T-cell (primary cell): ENCODE measurements at regions not wholly inside any gene's neighbourhood (a gene's known extent, or its start where the extent isn't known, plus 50 kb on each side); places are given as distances from the start of the nearest gene placed in this dataset.

Source experiments
- ATAC-seq, 4 experiments: fragments of 200-7000 bp in 3 of 4; fragments of 150-1000 bp in 1 of 4; cut with Tn5 transposase; replicated peaks in 1 of 4; 1 replicate in 3 of 4; 2 replicates in 1 of 4; pipeline ENCODE4 v1.10.0; 2021; ENCODE audit warnings: moderate library complexity in 3 of 4, mild to moderate bottlenecking in 2 of 4, moderate number of reproducible peaks in 1 of 4
- CTCF ChIA-PET, 2 donors: fragments of 300-600 bp; sonication (Branson Sonifier 250); formaldehyde crosslinking; loops; one replicate each; lab custom pipeline; 2022; ENCODE audit warnings: antibody characterized with exemption in 2 of 2; lab: Charles Lee
- POLR2A ChIA-PET, 2 donors: fragments of 300-600 bp; sonication (Branson Sonifier 250); formaldehyde crosslinking; loops; one replicate each; lab custom pipeline; 2022; ENCODE audit warnings: antibody characterized with exemption in 2 of 2; lab: Charles Lee
- DNase-seq, 35 experiments: peaks; one replicate each; pipeline versions ENCODE4 v3.0.0 to v3.0.0-alpha.2; 2013 to 2023
- H3K27ac ChIP-seq: one replicate; pipeline ENCODE4 v1.5.1; 2013; ENCODE audit warnings: low read length
- H3K27me3 ChIP-seq, 2 experiments: replicated peaks in 1 of 2; 1 replicate in 1 of 2; 2 replicates in 1 of 2; pipeline versions ENCODE4 v1.6.1 to v1.7.0; 2013; ENCODE audit warnings: low read length in 1 of 2, mixed read lengths in 1 of 2; ENCODE audit not compliant: control insufficient read depth in 2 of 2, insufficient read depth in 2 of 2; ENCODE audit errors: extremely low read depth in 1 of 2
- H3K36me3 ChIP-seq, 2 donors: 1 replicate in 1 of 2; 2 replicates in 1 of 2; pipeline versions ENCODE4 v1.6.1 to v1.7.0; 2013; ENCODE audit warnings: low read length in 1 of 2; ENCODE audit not compliant: control insufficient read depth in 2 of 2, insufficient read depth in 1 of 2; ENCODE audit errors: extremely low read depth in 1 of 2
- H3K4me1 ChIP-seq, 2 experiments: 1 replicate in 1 of 2; 2 replicates in 1 of 2; pipeline versions ENCODE4 v1.6.1 to v1.7.0; 2013; ENCODE audit warnings: low read length in 2 of 2, mixed read lengths in 1 of 2; ENCODE audit not compliant: insufficient read depth in 2 of 2, control insufficient read depth in 1 of 2; ENCODE audit errors: extremely low read depth in 1 of 2
- H3K4me3 ChIP-seq, 2 donors: 1 replicate in 1 of 2; 2 replicates in 1 of 2; pipeline versions ENCODE4 v1.5.1 to v1.7.0; 2013; ENCODE audit warnings: mild to moderate bottlenecking in 2 of 2, low read length in 1 of 2, moderate library complexity in 1 of 2; ENCODE audit not compliant: control insufficient read depth in 1 of 2; ENCODE audit errors: extremely low read depth in 1 of 2
- H3K9me3 ChIP-seq: 2 replicates; pipeline ENCODE4 v1.7.0; 2013
- H3K27ac Mint-ChIP-seq, 2 donors: one replicate each; pipeline ENCODE4 v1.8.0; 2020 to 2021; ENCODE audit warnings: mild to moderate bottlenecking in 2 of 2, mixed read lengths in 2 of 2
- H3K27me3 Mint-ChIP-seq, 2 donors: one replicate each; pipeline ENCODE4 v1.8.0; 2021 to 2022; ENCODE audit warnings: mixed read lengths in 2 of 2
- H3K36me3 Mint-ChIP-seq: one replicate; pipeline ENCODE4 v1.8.0; 2021; ENCODE audit warnings: mixed read lengths
- H3K4me1 Mint-ChIP-seq, 3 donors: one replicate each; pipeline ENCODE4 v1.8.0; 2020 to 2022; ENCODE audit warnings: mixed read lengths in 3 of 3, mild to moderate bottlenecking in 1 of 3
- H3K4me3 Mint-ChIP-seq, 3 donors: one replicate each; pipeline ENCODE4 v1.8.0; 2020 to 2022; ENCODE audit warnings: mild to moderate bottlenecking in 3 of 3, mixed read lengths in 3 of 3, moderate library complexity in 3 of 3
- H3K9me3 Mint-ChIP-seq, 3 donors: one replicate each; pipeline ENCODE4 v1.8.0; 2020 to 2022; ENCODE audit warnings: mixed read lengths in 3 of 3
- WGBS: methylation state at CpG from one replicate; pipeline ENCODE4 v1.1.5; 2013; ENCODE audit warnings: missing lambda C conversion rate; ENCODE audit not compliant: insufficient coverage; 5-methylcytosine and 5-hydroxymethylcytosine counted together

- H3K4me1 ChIP-seq: no peaks in the 10 kb centered on the region
- H3K36me3 ChIP-seq: no peaks in the 10 kb centered on the region
- H3K27ac Mint-ChIP-seq: no peak overlapping the region
- DNase-seq (no peak), ATAC-seq (no peak)
- no peaks in the 10 kb centered on the region for H3K9me3 ChIP-seq
- no peaks in the 10 kb centered on the region for H3K36me3 Mint-ChIP-seq
- no CpG with 5 or more reads among the region's 2 CpGs for WGBS
- no peaks in the 10 kb centered on the region for H3K27me3 ChIP-seq
- H3K4me3 Mint-ChIP-seq: no peak overlapping the region
- H3K27me3 Mint-ChIP-seq: no peaks in the 10 kb centered on the region
- peaks cover 0 to 15% (median 9%) of the 10 kb centered on the region in 3 donors for H3K9me3 Mint-ChIP-seq
- ChIA-PET CTCF (no interaction called here), POLR2A (no interaction called here)
- H3K27ac ChIP-seq: no peak overlapping the region
- no peak overlapping the region for H3K4me3 ChIP-seq
- no peaks in the 10 kb centered on the region for H3K4me1 Mint-ChIP-seq
Measured at GRCh38 chr1:79929356-79929755, 922.8 kb upstream of the ADGRL4 start.

DNA sequence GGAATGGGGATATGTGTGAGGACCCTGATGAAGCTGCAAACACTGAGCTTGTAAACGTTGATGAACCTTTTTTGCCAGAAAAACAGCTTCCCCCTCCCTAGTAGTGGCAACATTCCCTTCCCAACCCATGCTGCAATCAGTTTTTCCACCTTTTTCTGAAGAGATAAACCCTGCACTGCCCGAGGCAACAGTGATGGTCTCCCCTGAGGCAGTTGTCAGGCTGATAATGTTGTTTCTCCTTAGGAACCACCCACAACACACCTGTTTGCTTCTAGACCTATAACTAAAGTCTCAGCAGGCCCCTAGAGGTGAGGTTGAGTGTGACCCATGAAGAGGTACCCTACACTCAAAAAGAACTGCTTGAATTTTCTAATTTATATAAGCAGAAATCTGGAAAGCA, 922.4 kb upstream of the ADGRL4 start:
- ATAC-seq: no peak
- H3K4me3 Mint-ChIP-seq: no peak overlapping the region
- no peaks in the 10 kb centered on the region for H3K36me3 Mint-ChIP-seq
- no peak for DNase-seq
- Histone ChIP-seq H3K36me3 (no peaks in the 10 kb centered on the region), H3K27me3 (no peaks in the 10 kb centered on the region), H3K27ac (no peak overlapping the region), H3K9me3 (no peaks in the 10 kb centered on the region), H3K4me1 (no peaks in the 10 kb centered on the region), H3K4me3 (no peak overlapping the region)
- WGBS: 60% methylated on average over 1 of the region's 2 CpGs
- H3K27me3 Mint-ChIP-seq: no peaks in the 10 kb centered on the region
- ChIA-PET CTCF (no interaction called here), POLR2A (no interaction called here)
- no peak overlapping the region for H3K27ac Mint-ChIP-seq
- no peaks in the 10 kb centered on the region for H3K4me1 Mint-ChIP-seq
- H3K9me3 Mint-ChIP-seq: peaks cover 0 to 17% (median 10%) of the 10 kb centered on the region in 3 donors

DNA sequence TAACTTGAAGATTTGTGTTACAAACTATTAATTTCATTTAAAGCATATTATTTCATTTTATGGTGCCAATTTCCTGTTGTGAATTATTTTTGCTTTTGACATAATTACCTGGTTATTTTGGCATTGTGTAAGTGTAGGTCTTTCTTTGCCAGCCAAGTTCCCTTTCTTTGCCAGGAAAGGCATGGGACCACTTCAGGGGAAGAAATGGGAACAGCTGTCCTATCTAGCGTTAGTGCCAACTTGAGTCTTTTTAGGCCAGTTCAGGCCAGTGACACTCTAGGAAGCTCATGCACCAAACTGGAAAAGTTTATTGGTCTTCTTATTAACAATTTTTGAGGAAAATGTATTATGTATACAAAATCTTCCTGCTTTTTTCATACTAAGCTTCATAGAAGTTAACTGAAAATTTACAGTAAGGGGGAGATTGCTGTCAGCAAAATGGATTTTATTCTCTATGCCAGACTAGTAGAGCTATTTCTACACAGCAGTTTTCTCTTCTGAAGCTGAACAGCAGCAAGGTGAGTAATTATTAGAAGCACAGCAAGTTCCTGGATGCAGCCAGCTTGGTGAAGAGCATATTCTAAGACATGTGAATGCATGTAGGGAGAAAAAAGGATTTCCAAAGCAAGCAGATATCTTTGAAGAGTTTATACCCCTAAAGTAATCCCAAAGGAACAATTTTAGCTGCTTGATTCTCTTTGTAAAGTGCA, 914.6 kb upstream of the ADGRL4 start:
- H3K9me3 Mint-ChIP-seq: peaks cover 10 to 27% (median 24%) of the 10 kb centered on the region in 3 donors
- H3K27me3 ChIP-seq: no peaks in the 10 kb centered on the region
- no CpG with 5 or more reads among the region's 1 CpG for WGBS
- ATAC-seq (no peak), DNase-seq (no peak)
- H3K4me3 Mint-ChIP-seq: no peak overlapping the region
- no peaks in the 10 kb centered on the region for H3K27me3 Mint-ChIP-seq
- H3K9me3 ChIP-seq: no peaks in the 10 kb centered on the region
- POLR2A ChIA-PET: no interaction called here
- H3K36me3 ChIP-seq: no peaks in the 10 kb centered on the region
- H3K36me3 Mint-ChIP-seq: no peaks in the 10 kb centered on the region
- CTCF ChIA-PET: no interaction called here
- H3K27ac ChIP-seq: no peak overlapping the region
- no peak overlapping the region for H3K27ac Mint-ChIP-seq
- no peak overlapping the region for H3K4me3 ChIP-seq
- no peaks in the 10 kb centered on the region for H3K4me1 Mint-ChIP-seq
- H3K4me1 ChIP-seq: no peaks in the 10 kb centered on the region

GRCh38 chr1:79914896-79915295, 908.4 kb upstream of the ADGRL4 start:
- Mint-ChIP-seq H3K27ac (no peak overlapping the region), H3K36me3 (no peaks in the 10 kb centered on the region), H3K4me3 (no peak overlapping the region), H3K27me3 (no peaks in the 10 kb centered on the region), H3K9me3 (peaks cover 10 to 21% (median 19%) of the 10 kb centered on the region in 3 donors), H3K4me1 (no peaks in the 10 kb centered on the region)
- no peak for DNase-seq
- ATAC-seq: no peak
- ChIA-PET CTCF (interaction anchor here in 1 of 2 donors (0.5 kb wide), 1 partner anchor 58 kb away, joined by 4 read pairs; no protein-coding TSS in a partner anchor), POLR2A (interaction anchor here in 1 of 2 donors (1.0 kb wide), 1 partner anchor 391 kb away, joined by 3 read pairs; no protein-coding TSS in a partner anchor)
- Histone ChIP-seq H3K27me3 (no peaks in the 10 kb centered on the region), H3K36me3 (no peaks in the 10 kb centered on the region), H3K27ac (no peak overlapping the region), H3K4me1 (no peaks in the 10 kb centered on the region), H3K9me3 (no peaks in the 10 kb centered on the region), H3K4me3 (no peak overlapping the region)
- no CpG with 5 or more reads among the region's 1 CpG for WGBS

DNA sequence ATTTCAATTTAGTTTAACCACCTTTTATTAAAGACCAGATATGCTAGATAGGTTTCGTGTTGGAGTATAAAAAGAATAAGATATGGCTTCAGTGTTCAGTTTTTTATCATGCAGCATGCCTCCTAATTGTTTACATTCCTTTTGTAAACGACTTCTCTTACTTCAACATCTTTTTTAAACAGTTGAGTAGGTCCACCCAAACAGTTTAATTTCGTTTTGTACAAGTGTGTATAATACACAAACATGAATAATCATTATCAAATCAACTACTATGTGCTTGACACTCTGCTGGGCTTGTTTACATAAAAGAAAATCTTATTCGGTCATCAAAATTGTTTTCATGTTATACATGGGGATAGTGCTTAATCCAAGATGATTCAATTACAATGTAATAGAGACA, 906.3 kb upstream of the ADGRL4 start:
- H3K27ac ChIP-seq: no peak overlapping the region
- no peak for ATAC-seq
- H3K4me1 Mint-ChIP-seq: no peaks in the 10 kb centered on the region
- peaks cover 13 to 21% (median 18%) of the 10 kb centered on the region in 3 donors for H3K9me3 Mint-ChIP-seq
- H3K27me3 ChIP-seq: no peaks in the 10 kb centered on the region
- no peaks in the 10 kb centered on the region for H3K36me3 Mint-ChIP-seq
- no CpG with 5 or more reads among the region's 4 CpGs for WGBS
- H3K36me3 ChIP-seq: no peaks in the 10 kb centered on the region
- no peak overlapping the region for H3K4me3 ChIP-seq
- H3K4me1 ChIP-seq: no peaks in the 10 kb centered on the region
- no peak overlapping the region for H3K27ac Mint-ChIP-seq
- no peak for DNase-seq
- no peak overlapping the region for H3K4me3 Mint-ChIP-seq
- ChIA-PET CTCF (no interaction called here), POLR2A (no interaction called here)
- H3K9me3 ChIP-seq: no peaks in the 10 kb centered on the region
- no peaks in the 10 kb centered on the region for H3K27me3 Mint-ChIP-seq

DNA sequence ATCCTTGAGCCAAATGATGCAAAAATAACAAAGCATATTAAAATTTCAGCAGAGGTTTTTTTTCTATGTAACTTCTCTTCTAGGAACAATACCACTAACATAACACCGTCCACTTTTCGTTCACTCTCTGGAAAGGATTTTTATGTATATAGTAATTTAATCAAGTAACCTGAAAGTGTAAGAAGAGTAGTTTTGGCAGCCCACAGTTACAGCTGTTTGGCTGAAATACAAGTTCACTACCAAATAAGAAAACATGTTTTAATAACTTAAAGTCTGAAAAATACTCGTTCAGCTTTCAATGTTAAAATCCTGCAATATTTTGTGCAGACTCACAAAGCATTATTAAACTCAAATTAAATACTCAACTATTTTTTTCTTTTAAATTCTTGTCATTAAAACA, 896.8 kb upstream of the ADGRL4 start:
- H3K4me3 Mint-ChIP-seq: no peak overlapping the region
- WGBS: no CpG with 5 or more reads among the region's 3 CpGs
- no peaks in the 10 kb centered on the region for H3K27me3 Mint-ChIP-seq
- H3K36me3 Mint-ChIP-seq: no peaks in the 10 kb centered on the region
- H3K27me3 ChIP-seq: no peaks in the 10 kb centered on the region
- no peak for ATAC-seq
- H3K9me3 Mint-ChIP-seq: peaks cover 16 to 28% (median 26%) of the 10 kb centered on the region in 3 donors
- ChIA-PET CTCF (no interaction called here), POLR2A (no interaction called here)
- no peaks in the 10 kb centered on the region for H3K4me1 ChIP-seq
- no peak overlapping the region for H3K27ac ChIP-seq
- no peak overlapping the region for H3K4me3 ChIP-seq
- DNase-seq: no peak
- no peaks in the 10 kb centered on the region for H3K4me1 Mint-ChIP-seq
- no peaks in the 10 kb centered on the region for H3K9me3 ChIP-seq
- no peaks in the 10 kb centered on the region for H3K36me3 ChIP-seq
- H3K27ac Mint-ChIP-seq: no peak overlapping the region
